T47D (cell line): ENCODE measurements at regions not wholly inside any gene's neighbourhood (a gene's known extent, or its start where the extent isn't known, plus 50 kb on each side); places are given as distances from the start of the nearest gene placed in this dataset.
"Not testable (repeated sequence)": the region's sequence is repeated elsewhere in the genome, so short reads cannot be mapped to it uniquely, and the experiment has no call there.

Experiments
- DNase-seq, 2 experiments: peaks; one replicate each; pipeline versions ENCODE4 v3.0.0 to v3.0.0-alpha.2; 2011 to 2012; ENCODE audit warnings: low read depth in 1 of 2, low spot score in 1 of 2
- JUND ChIP-seq: IDR thresholded peaks from 2 replicates; pipeline ENCODE4 v1.6.1; 2012; ENCODE audit warnings: low read depth
- in situ Hi-C: cut with HindIII; loops from 2 replicates; pipeline ENCODE4 v1.10.0; 2016; ENCODE audit warnings: low sequenced_read_pairs, low pct_unique_long_range_greater_than_20kb

- in situ Hi-C loops = no loop called here
- no peak for TF ChIP-seq JUND
- no peak for DNase-seq
Observed at GRCh38 chr6:22110061-22110460, 186.8 kb downstream of the PRL start.

GRCh38 chr6:22112461-22112860 lies 184.4 kb downstream of the PRL start:
- in situ Hi-C loops = no loop called here
- DNase-seq = no peak
- TF ChIP-seq JUND = no peak

GRCh38 chr6:22113026-22113766 lies 183.6 kb downstream of the PRL start:
- in situ Hi-C loops = no loop called here
- TF ChIP-seq JUND = no peak
- DNase-seq = no peak

GRCh38 chr6:22115559-22115958 lies 181.3 kb downstream of the PRL start:
- in situ Hi-C loops = no loop called here
- DNase-seq = no peak
- TF ChIP-seq JUND = no peak

- no peak for DNase-seq
- in situ Hi-C loops = no loop called here
- no peak for TF ChIP-seq JUND
Observed at GRCh38 chr6:22117631-22118030, 179.2 kb downstream of the PRL start.

GRCh38 chr6:22119500-22119899 lies 177.3 kb downstream of the PRL start:
- TF ChIP-seq JUND = no peak
- DNase-seq = no peak
- in situ Hi-C loops = no loop called here

- in situ Hi-C loops = no loop called here
- DNase-seq = no peak
- TF ChIP-seq JUND = no peak
Observed at GRCh38 chr6:22124756-22125155, 172.1 kb downstream of the PRL start.

GRCh38 chr6:22126910-22127309 lies 169.9 kb downstream of the PRL start:
- no peak for TF ChIP-seq JUND
- in situ Hi-C loops = no loop called here
- DNase-seq = no peak

- DNase-seq = no peak
- in situ Hi-C loops = no loop called here
- TF ChIP-seq JUND = no peak
Observed at GRCh38 chr6:22129751-22130150, 167.1 kb downstream of the PRL start.

GRCh38 chr6:22132656-22133055 lies 164.2 kb downstream of the PRL start:
- DNase-seq = no peak
- no peak for TF ChIP-seq JUND
- in situ Hi-C loops = no loop called here

- in situ Hi-C loops = no loop called here
- TF ChIP-seq JUND = no peak
- peak in 1 of 2 experiments; percentile 6 for DNase-seq
Observed at GRCh38 chr6:22133357-22133756, 163.5 kb downstream of the PRL start.

GRCh38 chr6:22134308-22134707 lies 162.5 kb downstream of the PRL start:
- in situ Hi-C loops = no loop called here
- DNase-seq = no peak
- TF ChIP-seq JUND = no peak

GRCh38 chr6:22135395-22135794 lies 161.4 kb downstream of the PRL start:
- in situ Hi-C loops = no loop called here
- no peak for DNase-seq
- TF ChIP-seq JUND = no peak

- in situ Hi-C loops, DNase-seq: not testable (repeated sequence)
Observed at GRCh38 chr6:22140736-22141135, 156.1 kb downstream of the PRL start.
